GM10248 (cell line): ENCODE measurements at regions not wholly inside any gene's neighbourhood (a gene's known extent, or its start where the extent isn't known, plus 50 kb on each side); places are given as distances from the start of the nearest gene placed in this dataset.

Experiments
- CTCF ChIA-PET: fragments of 300-600 bp; sonication (Branson Sonifier 250); formaldehyde crosslinking; extraction: SDS; loops from one replicate; lab custom pipeline; 2021; ENCODE audit warnings: antibody characterized with exemption; lab: Yijun Ruan, JAX
- POLR2A ChIA-PET: fragments of 350-650 bp; sonication (Branson Sonifier 250); formaldehyde crosslinking; extraction: SDS; loops from one replicate; lab custom pipeline; 2020; ENCODE audit warnings: antibody characterized with exemption; lab: Yijun Ruan, JAX
- DNase-seq: peaks from one replicate; pipeline ENCODE4 v3.0.0; 2012; ENCODE audit errors: extremely low spot score
- TF ChIP-seq, protein P1 (sequence below): IDR thresholded peaks from 2 replicates; pipeline ENCODE4 v1.5.1; 2012; ENCODE audit warnings: mild to moderate bottlenecking, low read depth; ENCODE audit errors: extremely low read depth, missing control alignments, control extremely low read depth

DNA sequence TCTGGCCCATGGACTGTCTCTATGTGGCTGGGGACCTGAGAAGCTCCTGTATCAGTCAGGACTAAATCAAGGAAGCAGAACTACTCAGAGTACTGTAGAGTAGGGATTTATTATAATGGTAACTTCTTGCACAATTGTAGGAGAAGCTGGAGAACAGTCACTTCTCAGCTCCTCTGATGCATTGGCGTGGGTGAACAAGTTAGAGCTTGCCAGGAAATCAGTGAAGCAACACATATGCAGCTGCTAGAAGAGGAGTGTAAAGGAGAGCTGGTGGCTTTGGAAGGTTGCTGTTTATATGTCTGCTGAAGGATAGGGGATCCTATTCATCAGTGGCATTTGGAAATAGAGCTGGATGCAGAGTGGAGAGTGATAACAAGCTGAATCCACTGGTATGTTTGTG is 215.5 kb upstream of the CWC22 start:
- ChIA-PET POLR2A (no interaction called here), CTCF (interaction anchor here (1.4 kb wide), 1 partner anchor 19 kb away, joined by 4 read pairs; no protein-coding TSS in a partner anchor)
- no peak for DNase-seq
- TF ChIP-seq, protein P1, sequence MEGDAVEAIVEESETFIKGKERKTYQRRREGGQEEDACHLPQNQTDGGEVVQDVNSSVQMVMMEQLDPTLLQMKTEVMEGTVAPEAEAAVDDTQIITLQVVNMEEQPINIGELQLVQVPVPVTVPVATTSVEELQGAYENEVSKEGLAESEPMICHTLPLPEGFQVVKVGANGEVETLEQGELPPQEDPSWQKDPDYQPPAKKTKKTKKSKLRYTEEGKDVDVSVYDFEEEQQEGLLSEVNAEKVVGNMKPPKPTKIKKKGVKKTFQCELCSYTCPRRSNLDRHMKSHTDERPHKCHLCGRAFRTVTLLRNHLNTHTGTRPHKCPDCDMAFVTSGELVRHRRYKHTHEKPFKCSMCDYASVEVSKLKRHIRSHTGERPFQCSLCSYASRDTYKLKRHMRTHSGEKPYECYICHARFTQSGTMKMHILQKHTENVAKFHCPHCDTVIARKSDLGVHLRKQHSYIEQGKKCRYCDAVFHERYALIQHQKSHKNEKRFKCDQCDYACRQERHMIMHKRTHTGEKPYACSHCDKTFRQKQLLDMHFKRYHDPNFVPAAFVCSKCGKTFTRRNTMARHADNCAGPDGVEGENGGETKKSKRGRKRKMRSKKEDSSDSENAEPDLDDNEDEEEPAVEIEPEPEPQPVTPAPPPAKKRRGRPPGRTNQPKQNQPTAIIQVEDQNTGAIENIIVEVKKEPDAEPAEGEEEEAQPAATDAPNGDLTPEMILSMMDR: no peak

DNA sequence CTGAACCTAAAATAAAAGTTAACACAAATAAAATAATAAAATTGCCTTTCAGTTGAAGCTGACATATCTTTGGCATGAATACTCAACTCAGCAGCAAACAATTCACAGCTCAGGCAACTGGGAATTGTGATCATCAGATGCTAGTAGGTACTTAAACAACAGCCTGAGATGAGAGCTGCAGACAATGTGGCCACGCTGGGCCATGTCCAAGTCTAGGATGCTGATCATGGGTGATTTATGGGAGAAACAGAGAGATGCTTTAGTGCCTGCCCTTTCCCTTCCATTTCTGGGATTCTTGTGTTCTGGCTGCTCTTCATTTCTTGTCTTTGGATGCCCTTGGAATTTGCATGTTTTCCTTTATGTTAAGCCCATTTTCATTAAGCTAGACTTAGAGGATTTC is 212.4 kb upstream of the CWC22 start:
- POLR2A ChIA-PET: no interaction called here
- TF ChIP-seq, protein P1: no peak
- no peak for DNase-seq
- CTCF ChIA-PET: interaction anchor here (0.9 to 1.6 kb wide), 5 partner anchors 10 to 44 kb away, joined by 3 to 5 read pairs (median 4); no protein-coding TSS in a partner anchor

DNA sequence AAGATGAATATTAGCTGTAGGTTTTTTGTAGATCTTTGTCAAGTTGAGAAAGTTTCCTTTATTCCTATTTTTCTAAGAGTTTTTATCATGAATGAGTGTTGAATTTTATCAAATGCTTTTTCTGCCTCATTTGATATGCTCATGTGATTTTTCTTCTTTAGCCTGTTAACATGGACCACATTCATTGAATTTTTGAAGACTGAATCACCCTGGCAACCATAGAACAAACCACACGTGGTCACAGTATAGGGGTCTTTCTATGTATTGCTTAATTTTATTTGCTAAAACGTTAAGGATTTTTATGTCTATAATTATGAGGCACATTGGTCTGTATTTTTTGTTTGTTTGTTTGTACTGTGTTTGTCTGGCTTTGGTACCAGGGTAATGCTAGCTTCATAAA is 201.7 kb upstream of the CWC22 start:
- TF ChIP-seq, protein P1: no peak
- POLR2A ChIA-PET: no interaction called here

DNA sequence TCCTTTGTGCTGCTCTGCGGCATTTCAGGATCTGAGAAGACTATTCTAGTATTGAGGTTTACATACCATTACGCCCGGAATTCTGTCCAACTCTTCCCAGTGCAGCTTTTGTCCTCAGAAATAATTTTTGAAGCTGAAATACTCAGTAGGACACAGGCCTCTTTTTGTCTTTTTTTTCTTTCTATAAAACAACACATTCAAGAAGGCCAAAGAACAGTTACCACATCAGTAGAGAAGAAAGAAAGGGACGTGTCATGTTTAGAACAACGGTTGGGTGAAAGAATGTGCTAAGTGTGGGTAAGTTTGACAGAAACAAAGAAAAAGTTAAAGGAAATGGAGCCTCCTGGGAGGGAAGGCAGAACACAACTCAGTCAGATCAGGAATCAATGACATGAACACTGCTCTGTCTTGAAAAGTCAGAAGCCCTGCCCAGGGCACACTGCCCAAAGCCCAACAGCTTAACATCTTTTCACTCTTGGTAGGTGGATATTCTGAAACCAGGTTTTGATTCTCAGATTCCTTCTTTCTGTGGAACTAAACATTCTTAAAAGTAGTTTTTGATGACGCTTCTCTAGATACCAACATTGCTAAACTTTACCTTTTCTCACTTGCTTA is 198.6 kb upstream of the CWC22 start:
- DNase-seq: no peak
- ChIA-PET CTCF (interaction anchor here (1.1 kb wide), 1 partner anchor 8 kb away, joined by 4 read pairs; no protein-coding TSS in a partner anchor), POLR2A (no interaction called here)
- TF ChIP-seq, protein P1: no peak

More for the DNA sequence above, 201.7 kb upstream of the CWC22 start:
- CTCF ChIA-PET: interaction anchor here (1.2 to 1.8 kb wide), 2 partner anchors 10 to 32 kb away, joined by 3 to 5 read pairs; no protein-coding TSS in a partner anchor
- DNase-seq: no peak

DNA sequence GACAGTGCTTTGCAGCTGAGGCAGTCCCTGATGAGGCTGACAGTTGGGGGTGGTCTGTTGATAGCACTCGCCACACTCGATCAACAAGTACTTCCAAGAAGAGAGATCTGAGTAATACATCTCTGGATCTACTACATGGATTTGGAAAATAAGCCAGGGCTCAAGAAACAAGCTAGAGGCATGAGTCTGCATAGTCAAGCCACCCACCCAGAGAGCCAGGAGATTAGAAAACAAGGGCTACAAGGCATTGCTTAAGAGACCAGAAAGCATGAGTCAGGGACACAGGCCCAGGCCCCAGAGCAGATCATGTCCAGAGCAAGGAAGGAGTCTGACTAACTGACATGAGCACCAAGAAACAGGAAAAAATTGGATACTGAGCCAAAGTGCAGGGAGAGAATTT is 196.9 kb upstream of the CWC22 start:
- CTCF ChIA-PET: no interaction called here
- POLR2A ChIA-PET: no interaction called here
- DNase-seq: no peak
- TF ChIP-seq, protein P1: no peak

DNA sequence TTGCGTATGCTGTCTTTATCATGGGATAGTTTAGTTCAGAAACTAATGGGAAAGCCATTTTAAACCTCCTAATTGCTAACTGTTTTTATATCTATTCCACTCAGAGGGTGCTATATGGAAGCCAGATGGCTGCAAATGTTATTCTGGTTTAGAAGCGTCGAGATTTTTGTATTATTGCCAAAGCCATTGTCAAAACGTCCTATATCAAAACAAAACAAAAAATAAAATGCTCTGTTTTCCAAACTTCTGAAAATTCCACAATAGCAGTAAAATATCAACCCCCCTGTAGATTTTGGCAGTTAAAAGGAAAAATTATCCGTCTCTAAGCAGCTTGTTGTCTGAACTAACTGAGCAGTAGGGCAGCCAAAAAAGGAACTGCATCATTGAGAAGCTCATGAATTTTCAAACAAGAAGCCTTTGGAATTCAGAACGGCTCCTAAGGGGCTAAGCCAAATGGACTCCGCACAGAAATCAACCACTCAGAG is 195.4 kb upstream of the CWC22 start:
- TF ChIP-seq, protein P1: no peak
- ChIA-PET POLR2A (no interaction called here), CTCF (no interaction called here)
- DNase-seq: no peak
